Astrocyte (in vitro differentiated cells and primary cell): ENCODE measurements at regions not wholly inside any gene's neighbourhood (a gene's known extent, or its start where the extent isn't known, plus 50 kb on each side); places are given as distances from the start of the nearest gene placed in this dataset.

Experiments used
- DNase-seq: peaks from one replicate; pipeline ENCODE4 v3.0.0-alpha.2; 2010; ENCODE audit warnings: low read depth
- FAIRE-seq: peaks from 2 replicates; lab custom pipeline; 2011; peaks lifted over from hg19 to GRCh38; lab: Jason Lieb, UNC
- H2AFZ ChIP-seq: 2 replicates; pipeline ENCODE4 v1.6.0; 2012; ENCODE audit warnings: low read depth, low read length, inconsistent platforms
- H3K27ac ChIP-seq: 2 replicates; pipeline ENCODE4 v1.5.1; 2011; ENCODE audit warnings: low read depth, low read length, inconsistent platforms
- H3K27me3 ChIP-seq: 2 replicates; pipeline ENCODE4 v1.6.0; 2011; ENCODE audit warnings: low read length, inconsistent platforms; ENCODE audit not compliant: insufficient read depth
- H3K36me3 ChIP-seq: 2 replicates; pipeline ENCODE4 v1.5.1; 2011; ENCODE audit warnings: low read length, inconsistent platforms; ENCODE audit not compliant: insufficient read depth
- H3K4me1 ChIP-seq: 2 replicates; pipeline ENCODE4 v1.5.1; 2011; ENCODE audit warnings: low read length, inconsistent platforms; ENCODE audit not compliant: insufficient read depth
- H3K4me2 ChIP-seq: 2 replicates; pipeline ENCODE4 v1.6.0; 2012; ENCODE audit warnings: low read length, inconsistent platforms
- H3K4me3 ChIP-seq: 2 replicates; pipeline ENCODE4 v1.5.1; 2011; ENCODE audit warnings: low read depth, mild to moderate bottlenecking, low read length, inconsistent platforms; ENCODE audit not compliant: insufficient read depth
- H3K79me2 ChIP-seq: 2 replicates; pipeline ENCODE4 v1.6.0; 2012; ENCODE audit warnings: mild to moderate bottlenecking, low read length, inconsistent platforms; ENCODE audit not compliant: insufficient read depth
- H3K9ac ChIP-seq: 2 replicates; pipeline ENCODE4 v1.6.0; 2012; ENCODE audit warnings: mild to moderate bottlenecking, low read length, inconsistent platforms
- H3K9me3 ChIP-seq: 2 replicates; pipeline ENCODE4 v1.5.1; 2012; ENCODE audit warnings: low read depth, mild to moderate bottlenecking, low read length, inconsistent platforms; ENCODE audit not compliant: insufficient read depth
- H4K20me1 ChIP-seq: 2 replicates; pipeline ENCODE4 v1.6.0; 2012; ENCODE audit warnings: low read length, inconsistent platforms; ENCODE audit not compliant: insufficient read depth
- H3K27ac Mint-ChIP-seq: one replicate; pipeline ENCODE4 v1.8.0; 2021; ENCODE audit warnings: mild to moderate bottlenecking, mixed read lengths; ENCODE audit not compliant: unreplicated experiment
- H3K27me3 Mint-ChIP-seq: one replicate; pipeline ENCODE4 v1.8.0; 2021; ENCODE audit warnings: low read depth, mixed read lengths; ENCODE audit not compliant: unreplicated experiment
- H3K36me3 Mint-ChIP-seq: one replicate; pipeline ENCODE4 v1.8.0; 2021; ENCODE audit warnings: low read depth, mixed read lengths; ENCODE audit not compliant: unreplicated experiment
- H3K4me1 Mint-ChIP-seq: one replicate; pipeline ENCODE4 v1.8.0; 2021; ENCODE audit warnings: low read depth, mixed read lengths; ENCODE audit not compliant: unreplicated experiment
- H3K4me3 Mint-ChIP-seq: one replicate; pipeline ENCODE4 v1.8.0; 2021; ENCODE audit warnings: mild to moderate bottlenecking, moderate library complexity, mixed read lengths; ENCODE audit not compliant: unreplicated experiment
- H3K9me3 Mint-ChIP-seq: one replicate; pipeline ENCODE4 v1.8.0; 2021; ENCODE audit warnings: mild to moderate bottlenecking, mixed read lengths; ENCODE audit not compliant: unreplicated experiment
- EZH2 ChIP-seq: IDR thresholded peaks from 2 replicates; pipeline ENCODE4 v1.6.1; 2012; ENCODE audit warnings: mild to moderate bottlenecking, low read length, inconsistent platforms; ENCODE audit not compliant: insufficient read depth
- TF ChIP-seq, protein P1 (sequence below): IDR thresholded peaks from 2 replicates; pipeline ENCODE4 v1.5.1; 2011; ENCODE audit warnings: low read depth, mild to moderate bottlenecking, inconsistent platforms, low read length, moderate library complexity; ENCODE audit not compliant: insufficient read depth

GRCh38 chr20:51120868-51121267 is 98.0 kb upstream of the KCNG1 start:
- Histone ChIP-seq H3K27ac (no peak overlapping the region), H3K4me1 (peaks cover 12% of the 10 kb centered on the region), H3K4me3 (no peak overlapping the region), H3K4me2 (no peak overlapping the region), H3K9me3 (no peaks in the 10 kb centered on the region), H4K20me1 (no peaks in the 10 kb centered on the region), H2AFZ (no peak overlapping the region), H3K79me2 (no peaks in the 10 kb centered on the region), H3K36me3 (no peaks in the 10 kb centered on the region), H3K27me3 (no peaks in the 10 kb centered on the region), H3K9ac (no peak overlapping the region)
- peaks cover 3% of the 10 kb centered on the region for H3K4me1 Mint-ChIP-seq
- FAIRE-seq (no peak), DNase-seq (no peak)
- H3K27me3 Mint-ChIP-seq: peaks cover 37% of the 10 kb centered on the region
- no peak overlapping the region for H3K27ac Mint-ChIP-seq
- H3K4me3 Mint-ChIP-seq: no peak overlapping the region
- peaks cover 2% of the 10 kb centered on the region for H3K36me3 Mint-ChIP-seq
- TF ChIP-seq, protein P1, sequence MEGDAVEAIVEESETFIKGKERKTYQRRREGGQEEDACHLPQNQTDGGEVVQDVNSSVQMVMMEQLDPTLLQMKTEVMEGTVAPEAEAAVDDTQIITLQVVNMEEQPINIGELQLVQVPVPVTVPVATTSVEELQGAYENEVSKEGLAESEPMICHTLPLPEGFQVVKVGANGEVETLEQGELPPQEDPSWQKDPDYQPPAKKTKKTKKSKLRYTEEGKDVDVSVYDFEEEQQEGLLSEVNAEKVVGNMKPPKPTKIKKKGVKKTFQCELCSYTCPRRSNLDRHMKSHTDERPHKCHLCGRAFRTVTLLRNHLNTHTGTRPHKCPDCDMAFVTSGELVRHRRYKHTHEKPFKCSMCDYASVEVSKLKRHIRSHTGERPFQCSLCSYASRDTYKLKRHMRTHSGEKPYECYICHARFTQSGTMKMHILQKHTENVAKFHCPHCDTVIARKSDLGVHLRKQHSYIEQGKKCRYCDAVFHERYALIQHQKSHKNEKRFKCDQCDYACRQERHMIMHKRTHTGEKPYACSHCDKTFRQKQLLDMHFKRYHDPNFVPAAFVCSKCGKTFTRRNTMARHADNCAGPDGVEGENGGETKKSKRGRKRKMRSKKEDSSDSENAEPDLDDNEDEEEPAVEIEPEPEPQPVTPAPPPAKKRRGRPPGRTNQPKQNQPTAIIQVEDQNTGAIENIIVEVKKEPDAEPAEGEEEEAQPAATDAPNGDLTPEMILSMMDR: no peak
- TF ChIP-seq EZH2: no peak
- peaks cover 2% of the 10 kb centered on the region for H3K9me3 Mint-ChIP-seq

GRCh38 chr20:51120438-51120837 is 97.5 kb upstream of the KCNG1 start:
- Histone ChIP-seq H3K27ac (no peak overlapping the region), H3K9ac (no peak overlapping the region), H3K4me3 (no peak overlapping the region), H3K9me3 (no peaks in the 10 kb centered on the region), H3K4me2 (no peak overlapping the region), H3K27me3 (no peaks in the 10 kb centered on the region), H3K4me1 (peaks cover 12% of the 10 kb centered on the region), H4K20me1 (no peaks in the 10 kb centered on the region), H3K36me3 (no peaks in the 10 kb centered on the region), H2AFZ (no peak overlapping the region), H3K79me2 (no peaks in the 10 kb centered on the region)
- Mint-ChIP-seq H3K36me3 (peaks cover 2% of the 10 kb centered on the region), H3K27ac (no peak overlapping the region), H3K27me3 (peaks cover 37% of the 10 kb centered on the region), H3K4me3 (no peak overlapping the region), H3K9me3 (peaks cover 2% of the 10 kb centered on the region), H3K4me1 (peaks cover 3% of the 10 kb centered on the region)
- FAIRE-seq: no peak
- no peak for TF ChIP-seq EZH2
- TF ChIP-seq, protein P1: no peak
- no peak for DNase-seq

GRCh38 chr20:51119914-51120313 is 97.0 kb upstream of the KCNG1 start:
- Mint-ChIP-seq H3K4me1 (peaks cover 3% of the 10 kb centered on the region), H3K36me3 (peaks cover 2% of the 10 kb centered on the region)

More at GRCh38 chr20:51119914-51120313, 97.0 kb upstream of the KCNG1 start:
- no peaks in the 10 kb centered on the region for H3K27me3 ChIP-seq
- no peaks in the 10 kb centered on the region for H4K20me1 ChIP-seq
- FAIRE-seq: no peak
- no peaks in the 10 kb centered on the region for H3K9me3 ChIP-seq
- no peaks in the 10 kb centered on the region for H3K36me3 ChIP-seq
- no peak for DNase-seq
- H3K9ac ChIP-seq: no peak overlapping the region
- H3K27me3 Mint-ChIP-seq: peaks cover 37% of the 10 kb centered on the region
- no peak overlapping the region for H2AFZ ChIP-seq
- no peak overlapping the region for H3K27ac ChIP-seq
- no peak overlapping the region for H3K4me3 Mint-ChIP-seq
- H3K27ac Mint-ChIP-seq: no peak overlapping the region
- no peak for TF ChIP-seq EZH2
- TF ChIP-seq, protein P1: no peak
- H3K4me2 ChIP-seq: no peak overlapping the region
- H3K9me3 Mint-ChIP-seq: peaks cover 2% of the 10 kb centered on the region
- no peaks in the 10 kb centered on the region for H3K79me2 ChIP-seq
- H3K4me1 ChIP-seq: peaks cover 12% of the 10 kb centered on the region
- no peak overlapping the region for H3K4me3 ChIP-seq
